Activated effector memory CD4-positive, alpha-beta T cell treated with anti-CD3 and anti-CD28 coated beads, Interleukin-2, amount 50 U/mL, for 16 hours (primary cell): ENCODE measurements at regions not wholly inside any gene's neighbourhood (a gene's known extent, or its start where the extent isn't known, plus 50 kb on each side); places are given as distances from the start of the nearest gene placed in this dataset.
"Not testable (repeated sequence)": the region's sequence is repeated elsewhere in the genome, so short reads cannot be mapped to it uniquely, and the experiment has no call there.

Experiments
- DNase-seq: peaks from one replicate; pipeline ENCODE4 v3.0.0-alpha.2; 2020

GRCh38 chr19:20287070-20287469, 120.1 kb downstream of the ZNF486 start:
- DNase-seq, result no peak

DNA sequence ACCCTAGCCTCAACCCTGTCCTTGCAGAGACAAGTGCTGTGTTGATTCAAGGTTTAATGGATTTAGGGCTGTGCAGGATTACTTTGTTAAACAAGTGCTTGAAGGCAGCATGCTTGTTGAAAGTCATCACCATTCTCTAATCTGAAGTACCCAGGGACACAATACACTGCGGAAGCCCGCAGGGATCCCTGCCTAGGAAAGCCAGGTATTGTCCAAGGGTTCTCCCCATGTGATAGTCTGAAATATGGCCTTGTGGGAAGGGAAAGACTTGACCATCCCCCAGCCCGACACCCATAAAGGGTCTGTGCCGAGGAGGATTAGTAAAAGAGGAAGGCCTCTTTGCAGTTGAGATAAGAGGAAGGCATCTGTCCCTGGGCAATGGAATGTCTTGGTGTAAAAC, 118.9 kb downstream of the ZNF486 start:
- not testable (repeated sequence) for DNase-seq

- no peak for DNase-seq
These were observed 112.5 kb downstream of the ZNF486 start for GRCh38 chr19:20279516-20279915.

GRCh38 chr19:20278342-20278741, 111.3 kb downstream of the ZNF486 start:
- DNase-seq, result no peak

GRCh38 chr19:20276732-20277082, 109.7 kb downstream of the ZNF486 start:
- DNase-seq, result not testable (repeated sequence)

GRCh38 chr19:20276011-20276731, 109.2 kb downstream of the ZNF486 start:
- DNase-seq, result no peak

- no peak for DNase-seq
These were observed 107.0 kb downstream of the ZNF486 start for GRCh38 chr19:20273951-20274570.

DNA sequence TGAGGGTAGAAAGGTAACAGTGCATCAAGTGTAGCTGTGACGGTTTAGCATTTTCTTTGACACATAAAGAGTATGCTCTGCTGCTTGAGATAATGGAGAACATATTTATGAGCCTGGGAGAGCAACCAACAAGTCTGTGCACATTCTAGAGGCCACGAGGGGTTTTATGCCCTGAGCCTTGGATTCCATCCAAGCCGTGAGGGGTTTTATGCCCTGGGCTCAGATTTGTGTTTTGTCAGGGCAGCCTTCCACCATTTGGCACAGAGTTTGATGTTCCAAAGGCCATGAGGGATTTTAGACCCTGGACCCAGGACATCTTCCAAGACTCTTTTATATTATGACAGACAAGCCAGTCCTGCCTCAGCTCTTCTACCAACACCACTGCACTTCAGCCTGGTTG, 106.4 kb downstream of the ZNF486 start:
- no peak for DNase-seq

DNA sequence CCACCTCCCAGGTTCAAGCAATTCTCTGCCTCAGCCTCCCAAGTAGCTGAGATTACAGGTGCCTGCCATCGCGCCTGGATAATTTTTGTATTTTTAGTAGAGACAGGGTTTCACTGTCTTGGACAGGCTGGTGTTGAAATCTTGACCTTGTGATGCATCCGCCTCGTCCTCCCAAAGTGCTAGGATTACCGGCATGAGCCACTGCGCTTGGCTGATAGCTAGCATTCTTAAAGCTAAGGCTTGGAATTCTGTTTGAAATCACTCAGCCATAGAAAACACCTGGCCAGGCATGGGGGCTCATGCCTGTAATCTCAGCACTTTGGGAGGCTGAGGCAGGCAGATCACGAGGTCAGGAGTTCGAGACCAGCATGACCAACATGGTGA, 105.6 kb downstream of the ZNF486 start:
- DNase-seq, result not testable (repeated sequence)

DNA sequence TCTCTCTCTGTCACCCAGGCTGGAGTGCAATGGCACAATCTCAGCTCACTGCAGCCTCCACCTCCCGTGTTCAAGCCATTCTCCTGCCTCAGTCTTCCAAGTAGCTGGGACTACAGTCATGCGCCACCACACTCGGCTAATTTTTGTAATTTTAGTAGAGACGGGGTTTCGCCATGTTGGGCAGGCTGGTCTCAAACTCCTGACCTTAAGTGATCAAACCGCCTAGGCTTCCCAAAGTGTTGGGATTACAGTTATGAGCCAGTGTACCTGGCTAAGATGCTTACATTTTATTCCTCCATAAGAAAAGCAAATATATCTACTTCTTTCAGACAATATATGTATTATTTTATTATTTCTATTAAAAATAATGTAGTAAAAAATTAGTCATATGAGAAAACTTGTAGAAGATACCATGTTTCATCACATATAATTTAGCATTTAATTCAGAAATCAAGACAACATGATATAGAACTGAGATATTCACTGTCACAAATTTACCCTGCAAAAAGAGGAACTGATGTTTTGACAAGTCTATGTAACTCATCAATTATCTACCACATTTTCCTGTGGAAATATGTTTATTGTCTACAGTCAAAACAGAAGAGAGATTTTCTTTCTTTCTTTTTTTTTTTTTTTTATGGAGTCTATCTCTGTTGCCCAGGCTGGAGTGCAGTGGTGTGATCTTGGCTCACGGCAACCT, 105.1 kb downstream of the ZNF486 start:
- not testable (repeated sequence) for DNase-seq

DNA sequence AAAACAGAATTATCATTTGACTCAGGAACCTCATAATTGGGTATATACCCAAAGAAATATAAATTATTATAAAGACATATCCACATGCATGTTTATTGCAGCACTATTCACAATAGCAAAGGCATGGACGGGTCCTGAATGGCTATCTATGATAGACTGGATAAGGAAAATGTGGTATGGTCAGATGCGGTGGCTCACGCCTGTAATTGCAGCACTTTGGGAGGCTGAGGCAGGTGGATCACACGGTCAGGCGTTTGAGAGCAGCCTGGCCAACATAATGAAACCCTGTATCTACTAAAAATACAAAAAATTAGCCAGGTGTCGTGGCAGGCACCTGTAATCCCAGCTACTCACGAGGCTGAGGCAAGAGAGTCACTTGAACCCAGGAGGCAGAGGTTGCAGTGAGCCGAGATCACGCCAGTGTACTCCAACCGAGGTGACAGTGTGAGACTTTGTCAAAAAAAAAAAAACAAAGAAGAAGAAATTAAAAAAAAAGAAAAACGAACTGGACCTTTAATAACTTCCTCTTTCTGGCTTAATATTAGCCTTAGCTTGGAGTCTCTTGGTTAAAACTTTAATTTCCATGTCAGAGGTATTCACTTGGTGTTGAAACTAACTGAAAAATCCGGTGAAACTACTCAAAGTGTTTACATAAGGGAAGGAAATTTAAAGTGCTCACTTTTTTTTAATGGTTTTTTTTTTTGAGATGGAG, 104.4 kb downstream of the ZNF486 start:
- no peak for DNase-seq

GRCh38 chr19:20269461-20269860, 102.4 kb downstream of the ZNF486 start:
- DNase-seq, result no peak

DNA sequence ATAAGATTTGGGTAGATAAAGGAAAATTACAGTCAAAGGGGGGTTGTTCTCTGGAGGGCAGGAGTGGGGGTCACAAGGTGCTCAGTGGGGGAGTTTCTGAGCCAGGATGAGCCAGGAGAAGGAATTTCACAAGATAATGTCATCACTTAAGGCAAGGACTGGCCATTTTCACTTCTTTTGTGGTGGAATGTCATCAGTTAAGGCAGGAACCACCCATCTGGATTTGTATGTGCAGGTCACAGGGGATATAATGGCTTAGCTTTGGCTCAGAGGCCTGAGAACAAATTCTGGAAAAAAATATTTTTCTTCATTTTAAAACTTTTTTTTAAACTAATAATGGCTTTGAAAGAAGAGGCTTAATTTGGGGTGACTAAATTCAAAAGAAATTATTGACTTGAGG, 94.5 kb downstream of the ZNF486 start:
- DNase-seq, result not testable (repeated sequence)

DNA sequence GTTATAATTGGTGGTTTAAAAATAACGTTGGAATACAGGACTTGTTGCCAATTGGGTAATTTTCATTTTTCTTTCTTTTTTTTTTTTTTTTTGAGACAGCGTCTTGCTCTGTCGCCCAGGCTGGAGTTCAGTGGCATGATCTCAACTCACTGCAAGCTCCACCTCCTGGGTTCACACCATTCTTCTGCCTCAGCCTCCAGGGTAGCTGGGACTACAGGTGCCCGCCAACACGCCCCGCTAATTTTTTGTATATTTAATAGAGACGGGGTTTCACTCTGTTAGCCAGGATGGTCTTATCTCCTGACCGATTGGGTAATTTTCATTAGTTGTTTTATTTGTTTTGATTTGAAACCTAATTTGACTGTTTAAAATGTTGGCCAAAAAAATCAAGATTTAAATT, 93.7 kb downstream of the ZNF486 start:
- DNase-seq, result not testable (repeated sequence)

DNA sequence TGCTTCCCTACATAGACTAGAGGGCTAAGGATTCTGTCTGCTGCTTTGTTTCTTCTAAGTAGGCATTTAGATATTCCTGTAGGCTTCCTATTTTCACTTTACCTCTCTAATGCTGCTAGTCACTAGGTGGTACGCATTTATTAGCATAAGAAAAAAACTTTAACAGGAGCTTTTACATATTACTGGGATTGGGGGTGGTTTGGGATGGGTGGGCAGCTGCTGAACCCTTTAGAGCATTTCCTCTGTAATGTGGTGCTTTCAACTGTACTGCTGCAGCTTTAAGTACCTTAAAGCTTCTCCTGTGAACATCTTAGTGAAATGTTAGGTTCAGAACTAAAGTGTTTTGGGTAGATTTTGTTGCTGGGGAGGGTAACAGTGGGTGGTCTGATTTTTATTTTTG, 92.6 kb downstream of the ZNF486 start:
- DNase-seq, result no peak

DNA sequence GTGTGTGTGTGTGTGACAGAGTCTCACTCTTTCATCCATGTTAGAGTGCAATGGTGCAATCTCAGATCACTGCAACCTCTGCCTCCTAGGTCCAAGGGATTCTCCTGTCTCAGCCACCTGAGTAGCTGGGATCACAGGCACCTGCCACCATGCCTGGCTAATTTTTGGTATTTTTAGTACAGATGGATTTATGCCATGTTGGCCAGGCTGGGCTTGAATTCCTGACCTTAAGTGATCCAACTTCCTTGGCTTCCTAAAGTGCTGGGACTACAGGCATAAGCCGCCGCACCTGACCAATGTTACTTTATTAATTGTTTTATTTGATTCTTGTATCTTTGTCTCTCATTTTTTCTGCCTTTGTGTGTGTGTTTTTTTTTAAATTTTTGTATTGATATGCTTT, 89.6 kb downstream of the ZNF486 start:
- no peak for DNase-seq

- DNase-seq, result no peak
These were observed 87.1 kb downstream of the ZNF486 start for GRCh38 chr19:20254121-20254520.

GRCh38 chr19:20252613-20253012, 85.6 kb downstream of the ZNF486 start:
- no peak for DNase-seq

DNA sequence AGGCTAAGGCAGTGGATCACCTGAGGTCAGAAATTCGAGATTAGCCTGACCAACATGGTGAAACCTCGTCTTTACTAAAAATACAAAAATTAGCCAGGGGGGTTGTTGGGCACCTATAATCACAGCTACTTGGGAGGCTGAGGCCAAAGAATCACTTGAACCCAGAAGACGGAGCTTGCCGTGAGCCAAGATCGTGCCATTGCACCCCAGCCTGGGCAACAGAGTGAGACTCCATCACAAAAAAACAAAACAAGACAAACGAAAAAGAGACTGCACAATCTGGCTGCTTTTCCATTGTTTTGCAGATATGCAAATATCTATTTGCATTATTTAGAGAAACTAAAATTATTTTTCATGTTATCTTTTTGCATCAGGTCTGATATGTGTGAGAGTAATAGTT, 83.6 kb downstream of the ZNF486 start:
- no peak for DNase-seq

DNA sequence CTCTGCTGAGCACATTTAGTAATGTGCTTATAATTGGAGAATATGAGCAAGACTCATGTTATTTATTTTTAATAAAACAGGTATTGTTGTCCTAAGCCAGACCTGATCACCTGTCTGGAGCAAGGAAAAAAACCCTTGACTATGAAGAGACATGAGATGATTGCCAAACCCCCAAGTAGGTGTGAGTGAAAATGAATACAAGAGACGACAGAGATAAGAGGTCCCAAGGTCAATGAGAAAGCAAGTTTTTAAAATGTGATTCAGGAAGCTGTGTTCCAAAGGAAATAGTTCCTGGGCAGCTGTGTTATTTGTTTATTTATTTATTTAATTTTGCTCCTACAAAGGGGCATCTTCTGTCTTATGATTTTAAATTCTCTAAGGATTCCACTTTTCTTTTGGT, 83.1 kb downstream of the ZNF486 start:
- DNase-seq, result no peak
